K562 (cell line): ENCODE measurements at regions not wholly inside any gene's neighbourhood (a gene's known extent, or its start where the extent isn't known, plus 50 kb on each side); places are given as distances from the start of the nearest gene placed in this dataset.

Source experiments
- ATAC-seq: fragments of 200-7000 bp; cut with Tn5 transposase; 3 replicates; pipeline ENCODE4 v1.9.1; 2020; ENCODE audit warnings: moderate library complexity
- BruUV-seq: library from RNA; stranded (reverse); fragments of 400-500 nt; replicated peaks from 2 replicates; lab custom pipeline; 2021; lab: Mats Ljungman, UMichigan
- CTCF ChIA-PET: fragments of 300-600 bp; formaldehyde crosslinking; extraction: SDS; loops from one replicate; lab custom pipeline; 2021; ENCODE audit warnings: low intra/inter-chr PET ratio; lab: Yijun Ruan, JAX
- POLR2A ChIA-PET: fragments of 300-600, 350-650 bp; sonication (Branson Sonifier 250); formaldehyde crosslinking; extraction: SDS; loops from one replicate; lab custom pipeline; 2021; ENCODE audit warnings: antibody characterized with exemption, inconsistent platforms; lab: Yijun Ruan, JAX
- DNase-seq, 4 experiments: peaks; one replicate each; pipeline versions ENCODE4 v3.0.0 to v3.0.0-alpha.2; 2011 to 2018; ENCODE audit warnings: low spot score in 3 of 4, mixed read lengths in 3 of 4; ENCODE audit errors: extremely low read depth in 1 of 4
- FAIRE-seq: peaks from 2 replicates; lab custom pipeline; 2011; peaks lifted over from hg19 to GRCh38; lab: Jason Lieb, UNC
- H2AFZ ChIP-seq: 2 replicates; pipeline ENCODE4 v1.6.0; 2011; ENCODE audit warnings: low read depth, low read length, control low read depth, inconsistent platforms
- H3K27ac ChIP-seq: fragments of 200-600 bp; 3 replicates; pipeline ENCODE4 v1.8.0; 2011; ENCODE audit warnings: low read depth, mild to moderate bottlenecking, control low read depth, inconsistent platforms, low read length, moderate library complexity, mixed read lengths; ENCODE audit errors: extremely low read depth
- H3K27me3 ChIP-seq, 2 experiments: fragments of 300-600 bp in 1 of 2; 2 replicates in 1 of 2; 3 replicates in 1 of 2; pipeline versions ENCODE4 v1.6.0 to v1.8.0; 2011; ENCODE audit warnings: inconsistent platforms in 2 of 2, low read length in 2 of 2, mild to moderate bottlenecking in 1 of 2, mixed read lengths in 1 of 2, moderate library complexity in 1 of 2; ENCODE audit not compliant: control insufficient read depth in 2 of 2, insufficient read depth in 2 of 2
- H3K36me3 ChIP-seq: fragments of 300-600 bp; 3 replicates; pipeline ENCODE4 v1.8.0; 2011; ENCODE audit warnings: mild to moderate bottlenecking, low read length, inconsistent platforms; ENCODE audit not compliant: control insufficient read depth, insufficient read depth
- H3K4me1 ChIP-seq, 2 experiments: fragments of 200-600 bp in 1 of 2; replicated peaks in 1 of 2; 2 replicates in 1 of 2; 3 replicates in 1 of 2; pipeline versions ENCODE4 v1.5.1 to v1.8.0; 2011; ENCODE audit warnings: inconsistent platforms in 2 of 2, low read length in 2 of 2, mild to moderate bottlenecking in 1 of 2, mixed read lengths in 1 of 2, moderate library complexity in 1 of 2; ENCODE audit not compliant: control insufficient read depth in 2 of 2, insufficient read depth in 2 of 2
- H3K4me2 ChIP-seq: 2 replicates; pipeline ENCODE4 v1.6.1; 2011; ENCODE audit warnings: low read length, control low read depth, inconsistent platforms, mixed read lengths; ENCODE audit not compliant: insufficient read depth
- H3K4me3 ChIP-seq: fragments of 200-600 bp; sonication (generic), shearing (Covaris generic); 2 replicates; pipeline ENCODE4 v1.5.1; 2016; ENCODE audit warnings: control low read depth, inconsistent platforms
- H3K79me2 ChIP-seq: fragments of 200-600 bp; 3 replicates; pipeline ENCODE4 v1.8.0; 2011; ENCODE audit warnings: low read length, inconsistent platforms; ENCODE audit not compliant: control insufficient read depth, insufficient read depth
- H3K9ac ChIP-seq, 2 experiments: 2 replicates each; pipeline versions ENCODE4 v1.6.0 to v1.6.1; 2011; ENCODE audit warnings: low read depth in 2 of 2, low read length in 2 of 2, control low read depth in 1 of 2, inconsistent platforms in 1 of 2, mild to moderate bottlenecking in 1 of 2, mixed read lengths in 1 of 2; ENCODE audit not compliant: insufficient read depth in 1 of 2
- H3K9me1 ChIP-seq: one replicate; pipeline ENCODE4 v1.6.0; 2011; ENCODE audit warnings: inconsistent platforms, mild to moderate bottlenecking, low read length, moderate library complexity; ENCODE audit not compliant: control insufficient read depth, insufficient read depth
- H3K9me3 ChIP-seq: replicated peaks from 2 replicates; pipeline ENCODE4 v1.5.1; 2011; ENCODE audit warnings: low read depth, low read length, inconsistent platforms; ENCODE audit not compliant: control insufficient read depth, insufficient read depth
- H4K20me1 ChIP-seq: replicated peaks from 2 replicates; pipeline ENCODE4 v1.6.1; 2011; ENCODE audit warnings: low read length, inconsistent platforms, mixed read lengths; ENCODE audit not compliant: control insufficient read depth, insufficient read depth
- ATF7 ChIP-seq: fragments of 450-650 bp; IDR thresholded peaks from 2 replicates; pipeline ENCODE4 v1.7.1; 2014; ENCODE audit warnings: mild to moderate bottlenecking, moderate library complexity
- CHD2 ChIP-seq: IDR thresholded peaks from 2 replicates; pipeline ENCODE4 v1.6.1; 2011; ENCODE audit warnings: low read depth, low read length
- CHD4 ChIP-seq: fragments of 200-600 bp; sonication (generic); IDR thresholded peaks from 3 replicates; pipeline ENCODE4 v1.6.1; 2012; ENCODE audit warnings: low read depth, mild to moderate bottlenecking, mixed read lengths, low read length, inconsistent platforms; ENCODE audit not compliant: insufficient read depth, insufficient replicate concordance, poor library complexity, severe bottlenecking
- GATA2 ChIP-seq: sonication (generic); formaldehyde crosslinking; IDR thresholded peaks from 2 replicates; pipeline ENCODE4 v1.4.0; 2020; ENCODE audit warnings: mild to moderate bottlenecking, missing genetic modification reagents
- GTF2A2 ChIP-seq: IDR thresholded peaks from 2 replicates; pipeline ENCODE4 v1.6.1; 2016; ENCODE audit warnings: mild to moderate bottlenecking, missing genetic modification characterization, missing compliant biosample characterization
- JUND ChIP-seq, 2 experiments: IDR thresholded peaks; 2 replicates in 1 of 2; 3 replicates in 1 of 2; pipeline ENCODE4 v1.6.1; 2011; ENCODE audit warnings: borderline replicate concordance in 2 of 2, low read depth in 2 of 2, low read length in 2 of 2, improper control_type of control experiment in 1 of 2, missing biosample characterization in 1 of 2, missing genetic modification characterization in 1 of 2, missing genetic modification reagents in 1 of 2
- PHF20 ChIP-seq: fragments of 450-650 bp; IDR thresholded peaks from 2 replicates; pipeline ENCODE4 v1.6.1; 2018; ENCODE audit not compliant: partially characterized antibody
- PTBP1 ChIP-seq: fragments of 200-400 bp; formaldehyde crosslinking; IDR thresholded peaks from 2 replicates; pipeline ENCODE4 v1.6.1; 2017; ENCODE audit warnings: low read depth, low read length
- RBM39 ChIP-seq: fragments of 200-400 bp; formaldehyde crosslinking; optimal IDR thresholded peaks from 2 replicates; pipeline ENCODE3; 2018; ENCODE audit warnings: low read depth, low read length
- TOE1 ChIP-seq, 2 experiments: fragments of 450-650 bp in 1 of 2; sonication (generic) in 1 of 2; formaldehyde crosslinking in 1 of 2; IDR thresholded peaks; 2 replicates each; pipeline versions ENCODE4 v1.7.1 to v1.8.0; 2016 to 2022; ENCODE audit warnings: borderline replicate concordance in 2 of 2, mild to moderate bottlenecking in 2 of 2, antibody characterized with exemption in 1 of 2, inconsistent platforms in 1 of 2, low read depth in 1 of 2, missing genetic modification reagents in 1 of 2, moderate library complexity in 1 of 2
- TRIM24 ChIP-seq, 2 experiments: fragments of 450-650 bp; IDR thresholded peaks; 2 replicates each; pipeline ENCODE4 v1.6.1; 2016
- ZFP91 ChIP-seq: sonication (generic); formaldehyde crosslinking; IDR thresholded peaks from 2 replicates; pipeline ENCODE4 v1.8.0; 2022; ENCODE audit warnings: mild to moderate bottlenecking, missing genetic modification reagents
- ZNF146 ChIP-seq: IDR thresholded peaks from one replicate; pipeline ENCODE4 v1.6.1; 2018; ENCODE audit warnings: missing compliant biosample characterization; ENCODE audit not compliant: unreplicated experiment
- ZNF583 ChIP-seq: fragments of 250-450 bp; sonication (Bioruptor Pico); IDR thresholded peaks from 2 replicates; pipeline ENCODE4 v1.4.0; 2020
- WGBS: fragments of 100-300 bp; shearing (Covaris generic); methylation state at CpG from one replicate; pipeline ENCODE4 v1.1.6; 2016; ENCODE audit warnings: low coverage, mixed read lengths; ENCODE audit not compliant: insufficient coverage; ENCODE audit errors: missing lambda C conversion rate; 5-methylcytosine and 5-hydroxymethylcytosine counted together
- in situ Hi-C: fragments of 300-500 bp; cut with MboI; formaldehyde crosslinking; loops from 4 replicates; pipeline ENCODE4 v1.15.0; 2018; ENCODE audit warnings: inconsistent platforms, mixed read lengths
- intact Hi-C: fragments of 100-400 bp; cut with micrococcal nuclease; formaldehyde crosslinking; loops from 2 replicates; pipeline ENCODE4 v1.14.2; 2022

GRCh38 chr2:15733867-15734673 lies 142.4 kb downstream of the DDX1 start:
- BruUV-seq: no TSS peak
- H2AFZ ChIP-seq: no peak overlapping the region
- intact Hi-C loops (loop anchor here (5.0 kb wide), 1 partner anchor 92 kb away; no protein-coding TSS in a partner anchor), in situ Hi-C loops (no loop called here)
- ChIA-PET POLR2A (interaction anchor here (1.1 kb wide), 1 partner anchor 17 kb away, joined by 4 read pairs; no protein-coding TSS in a partner anchor), CTCF (no interaction called here)
- FAIRE-seq (no peak), DNase-seq (no peak), ATAC-seq (no peak)
- H3K9me1 ChIP-seq: no peaks in the 10 kb centered on the region
- H3K79me2 ChIP-seq: no peaks in the 10 kb centered on the region
- no peak overlapping the region for H3K4me3 ChIP-seq
- H3K27me3 ChIP-seq: peaks cover 9 to 52% of the 10 kb centered on the region in 2 experiments; a peak in 4 of 5 replicates
- H3K27ac ChIP-seq: no peak overlapping the region
- 1% methylated on average over 11 of the region's 11 CpGs for WGBS
- TF ChIP-seq TRIM24 (IDR thresholded peaks at IDR 0.05) (no peak), ZNF583 (CRISPR knock-in tag) (no peak), PTBP1 (no peak), ZNF146 (no peak), RBM39 (no peak), ZFP91 (CRISPR knock-in tag) (no peak), ATF7 (no peak), GTF2A2 (tag) (no peak), TOE1 (IDR thresholded peaks at IDR 0.05; ENCODE audit: borderline replicate concordance) (no peak), TOE1 (CRISPR knock-in tag; IDR thresholded peaks at IDR 0.05; ENCODE audit: borderline replicate concordance, low read depth) (no peak), CHD2 (no peak), CHD4 (no peak), GATA2 (no peak), PHF20 (no peak), JUND (IDR thresholded peaks at IDR 0.05; ENCODE audit: borderline replicate concordance, low read depth, low read length) (no peak), JUND (tag; IDR thresholded peaks at IDR 0.05; ENCODE audit: borderline replicate concordance, low read depth, low read length) (no peak)
- no peaks in the 10 kb centered on the region for H3K36me3 ChIP-seq
- H3K9me3 ChIP-seq: no peaks in the 10 kb centered on the region
- H3K4me1 ChIP-seq: peaks cover 4 to 7% of the 10 kb centered on the region in 2 experiments; a peak in 4 of 5 replicates
- no peak overlapping the region for H3K4me2 ChIP-seq
- no peak overlapping the region for H3K9ac ChIP-seq
- peaks cover 17% of the 10 kb centered on the region for H4K20me1 ChIP-seq
